Body of pancreas (tissue), 4 donors: ENCODE measurements at regions not wholly inside any gene's neighbourhood (a gene's known extent, or its start where the extent isn't known, plus 50 kb on each side); places are given as distances from the start of the nearest gene placed in this dataset.

ENCODE experiments used
- ATAC-seq: fragments of 150-250 bp; one replicate; pipeline ENCODE4 v1.9.1; 2016
- DNase-seq, 4 donors: peaks; one replicate each; pipeline ENCODE4 v3.0.0-alpha.2; 2019
- H3K27ac ChIP-seq, 4 donors: fragments of 200-600 bp; sonication (generic); 1 replicate in 3 of 4; 2 replicates in 1 of 4; pipeline versions ENCODE4 v1.5.1 to v1.6.1; 2016 to 2019; ENCODE audit warnings: mild to moderate bottlenecking in 1 of 4, mixed read lengths in 1 of 4, moderate library complexity in 1 of 4
- H3K27me3 ChIP-seq, 2 donors: fragments of 200-600 bp; sonication (generic); one replicate each; pipeline ENCODE4 v1.6.0; 2016; ENCODE audit warnings: mild to moderate bottlenecking in 1 of 2
- H3K36me3 ChIP-seq, 2 donors: fragments of 200-600 bp; sonication (generic); replicated peaks in 1 of 2; 2 replicates each; pipeline ENCODE4 v1.5.1; 2016; ENCODE audit warnings: low read depth in 2 of 2; ENCODE audit not compliant: insufficient read depth in 1 of 2
- H3K4me1 ChIP-seq: fragments of 200-600 bp; sonication (generic); one replicate; pipeline ENCODE4 v1.6.0; 2016
- H3K4me3 ChIP-seq, 2 donors: fragments of 200-600 bp; sonication (generic); 1 replicate in 1 of 2; 2 replicates in 1 of 2; pipeline ENCODE4 v1.5.1; 2016 to 2019
- H3K9me3 ChIP-seq, 3 donors: fragments of 200-600 bp; sonication (generic); 1 replicate in 2 of 3; 2 replicates in 1 of 3; pipeline ENCODE4 v1.5.1; 2016
- CTCF ChIP-seq, 7 experiments: fragments of 450-650 bp in 4 of 7; fragments of 200-600 bp in 3 of 7; sonication (generic) in 3 of 7; IDR thresholded peaks; one replicate each; pipeline ENCODE4 v1.5.1; 2016 to 2019; ENCODE audit warnings: antibody characterized with exemption in 7 of 7
- POLR2A ChIP-seq, 3 donors: fragments of 450-650 bp; IDR thresholded peaks; one replicate each; pipeline ENCODE4 v1.6.1; 2016; ENCODE audit warnings: antibody characterized with exemption in 3 of 3, mild to moderate bottlenecking in 2 of 3
- WGBS, 2 donors: methylation state at CpG; one replicate each; pipeline ENCODE4 v1.1.5; 2017; 5-methylcytosine and 5-hydroxymethylcytosine counted together
- intact Hi-C: fragments of 100-400 bp; cut with DNase I; formaldehyde crosslinking; loops from one replicate; pipeline ENCODE4 v1.15.1; 2023

- 35 to 47% methylated on average over 8 of the region's 8 CpGs for WGBS, 2 donors
These were observed 170.8 kb upstream of the FAM20A start for GRCh38 chr17:68771867-68772515.

GRCh38 chr17:68768804-68769203 lies 167.6 kb upstream of the FAM20A start:
- Histone ChIP-seq H3K4me1 (no peaks in the 10 kb centered on the region), H3K36me3 (no peaks in the 10 kb centered on the region), H3K9me3 (no peaks in the 10 kb centered on the region), H3K4me3 (no peak overlapping the region), H3K27me3 (no peaks in the 10 kb centered on the region), H3K27ac (no peak overlapping the region)
- ATAC-seq (no peak), DNase-seq (no peak)
- TF ChIP-seq CTCF (IDR thresholded peaks at IDR 0.05) (no peak), POLR2A (IDR thresholded peaks at IDR 0.05) (no peak)
- intact Hi-C loops, result no loop called here
- WGBS, 2 donors, result 75% methylated on average over 6 of the region's 6 CpGs

More at GRCh38 chr17:68771867-68772515, 170.8 kb upstream of the FAM20A start:
- no peaks in the 10 kb centered on the region for H3K27me3 ChIP-seq
- intact Hi-C loops, result no loop called here
- TF ChIP-seq POLR2A (IDR thresholded peaks at IDR 0.05) (no peak), CTCF (IDR thresholded peaks at IDR 0.05) (peak; percentile 29 to 68 (median 58))
- peaks cover 3% of the 10 kb centered on the region for H3K4me1 ChIP-seq
- H3K4me3 ChIP-seq, result no peak overlapping the region
- DNase-seq (peak in 2 of 4 donors; percentile 13 to 47), ATAC-seq (peak; percentile 56)
- no peak overlapping the region for H3K27ac ChIP-seq
- H3K36me3 ChIP-seq, result no peaks in the 10 kb centered on the region
- H3K9me3 ChIP-seq, result no peaks in the 10 kb centered on the region

- H3K27me3 ChIP-seq, result no peaks in the 10 kb centered on the region
- DNase-seq, result no peak
- WGBS, 2 donors, result 62 to 66% methylated on average over 4 of the region's 4 CpGs
- TF ChIP-seq POLR2A (IDR thresholded peaks at IDR 0.05) (no peak), CTCF (IDR thresholded peaks at IDR 0.05) (no peak)
- no peaks in the 10 kb centered on the region for H3K9me3 ChIP-seq
- intact Hi-C loops, result no loop called here
- no peak overlapping the region for H3K27ac ChIP-seq
- H3K4me1 ChIP-seq, result no peaks in the 10 kb centered on the region
- no peak for ATAC-seq
- no peak overlapping the region for H3K4me3 ChIP-seq
- H3K36me3 ChIP-seq, result no peaks in the 10 kb centered on the region
These were observed 165.5 kb upstream of the FAM20A start for GRCh38 chr17:68766640-68767039.

GRCh38 chr17:68763562-68763961 lies 162.4 kb upstream of the FAM20A start:
- Histone ChIP-seq H3K9me3 (no peaks in the 10 kb centered on the region), H3K27ac (no peak overlapping the region), H3K36me3 (no peaks in the 10 kb centered on the region), H3K27me3 (no peaks in the 10 kb centered on the region), H3K4me1 (peaks cover 9% of the 10 kb centered on the region), H3K4me3 (no peak overlapping the region)
- no peak for DNase-seq
- TF ChIP-seq CTCF (IDR thresholded peaks at IDR 0.05), result no peak
- no peak for TF ChIP-seq POLR2A (IDR thresholded peaks at IDR 0.05)
- WGBS, 2 donors, result 67 to 71% methylated on average over 1 of the region's 1 CpG
- no peak for ATAC-seq
- intact Hi-C loops, result no loop called here

- no peak for TF ChIP-seq POLR2A (IDR thresholded peaks at IDR 0.05)
- no peak for TF ChIP-seq CTCF (IDR thresholded peaks at IDR 0.05)
- H3K27me3 ChIP-seq, result no peaks in the 10 kb centered on the region
- 60 to 61% methylated on average over 2 of the region's 2 CpGs for WGBS, 2 donors
- no peaks in the 10 kb centered on the region for H3K36me3 ChIP-seq
- ATAC-seq (no peak), DNase-seq (no peak)
- no peak overlapping the region for H3K27ac ChIP-seq
- H3K4me1 ChIP-seq, result peaks cover 9% of the 10 kb centered on the region
- H3K9me3 ChIP-seq, result no peaks in the 10 kb centered on the region
- intact Hi-C loops, result no loop called here
- no peak overlapping the region for H3K4me3 ChIP-seq
These were observed 161.7 kb upstream of the FAM20A start for GRCh38 chr17:68762911-68763310.
